ENCODE measurements at regions not wholly inside any gene's neighbourhood (a gene's known extent, or its start where the extent isn't known, plus 50 kb on each side); places are given as distances from the start of the nearest gene placed in this dataset.

GRCh38 chr11:122331079-122331478 lies 215.1 kb upstream of the BLID start:
- no peaks in the 10 kb centered on the region for H4K20me1 ChIP-seq (ENCODE audit: insufficient read depth, low read length)
- no peak overlapping the region for H3K27ac ChIP-seq (ENCODE audit: low read length)
- TF ChIP-seq CTCF (IDR thresholded peaks at IDR 0.05; ENCODE audit: low read length) = no peak
- no peak for TF ChIP-seq EZH2 (optimal IDR thresholded peaks at IDR 0.05; ENCODE audit: low read depth, low read length)
- no peak for TF ChIP-seq EZH2phosphoT487 (IDR thresholded peaks at IDR 0.05; ENCODE audit: low read length)
- no peaks in the 10 kb centered on the region for H3K36me3 ChIP-seq (replicated peaks; ENCODE audit: insufficient read depth, low read length)
- H3K9me3 ChIP-seq (replicated peaks; ENCODE audit: insufficient read depth, low read length) = no peaks in the 10 kb centered on the region
- H3K4me3 ChIP-seq (ENCODE audit: low read length) = no peak overlapping the region
- H3K4me1 ChIP-seq (ENCODE audit: low read length) = no peaks in the 10 kb centered on the region
- no peak overlapping the region for H3K9ac ChIP-seq (ENCODE audit: low read length)
- H3K9me2 ChIP-seq (replicated peaks; ENCODE audit: insufficient read depth, low read length) = no peaks in the 10 kb centered on the region
- no peak overlapping the region for H3K4me2 ChIP-seq (ENCODE audit: low read depth, low read length)
- no peaks in the 10 kb centered on the region for H3K79me2 ChIP-seq (ENCODE audit: low read length)
- no peaks in the 10 kb centered on the region for H3K27me3 ChIP-seq (replicated peaks; ENCODE audit: insufficient read depth, low read length)
- no peak overlapping the region for H2AFZ ChIP-seq (ENCODE audit: low read length)
- no peaks in the 10 kb centered on the region for H3F3A ChIP-seq (ENCODE audit: insufficient read depth, low read length)
- no peak for DNase-seq

- DNase-seq = no peak
- Histone ChIP-seq H4K20me1 (ENCODE audit: insufficient read depth, low read length) (no peaks in the 10 kb centered on the region), H3K4me3 (ENCODE audit: low read length) (no peak overlapping the region), H3K36me3 (replicated peaks; ENCODE audit: insufficient read depth, low read length) (no peaks in the 10 kb centered on the region), H3K4me1 (ENCODE audit: low read length) (no peaks in the 10 kb centered on the region), H3K9me2 (replicated peaks; ENCODE audit: insufficient read depth, low read length) (no peaks in the 10 kb centered on the region), H3K27ac (ENCODE audit: low read length) (no peak overlapping the region), H2AFZ (ENCODE audit: low read length) (no peak overlapping the region), H3K79me2 (ENCODE audit: low read length) (no peaks in the 10 kb centered on the region), H3F3A (ENCODE audit: insufficient read depth, low read length) (no peaks in the 10 kb centered on the region), H3K9ac (ENCODE audit: low read length) (no peak overlapping the region), H3K9me3 (replicated peaks; ENCODE audit: insufficient read depth, low read length) (no peaks in the 10 kb centered on the region), H3K27me3 (replicated peaks; ENCODE audit: insufficient read depth, low read length) (no peaks in the 10 kb centered on the region), H3K4me2 (ENCODE audit: low read depth, low read length) (no peak overlapping the region)
- TF ChIP-seq EZH2phosphoT487 (IDR thresholded peaks at IDR 0.05; ENCODE audit: low read length) (no peak), EZH2 (optimal IDR thresholded peaks at IDR 0.05; ENCODE audit: low read depth, low read length) (no peak), CTCF (IDR thresholded peaks at IDR 0.05; ENCODE audit: low read length) (no peak)
Measured at GRCh38 chr11:122330279-122330965, 214.4 kb upstream of the BLID start.

GRCh38 chr11:122327528-122327927 lies 211.5 kb upstream of the BLID start:
- Histone ChIP-seq H3K4me2 (ENCODE audit: low read depth, low read length) (no peak overlapping the region), H2AFZ (ENCODE audit: low read length) (no peak overlapping the region), H3K27me3 (replicated peaks; ENCODE audit: insufficient read depth, low read length) (no peaks in the 10 kb centered on the region), H3K27ac (ENCODE audit: low read length) (no peak overlapping the region), H3K9me3 (replicated peaks; ENCODE audit: insufficient read depth, low read length) (no peaks in the 10 kb centered on the region), H3K79me2 (ENCODE audit: low read length) (no peaks in the 10 kb centered on the region), H3K9ac (ENCODE audit: low read length) (no peak overlapping the region), H3K4me1 (ENCODE audit: low read length) (no peaks in the 10 kb centered on the region), H3K4me3 (ENCODE audit: low read length) (no peak overlapping the region), H3K9me2 (replicated peaks; ENCODE audit: insufficient read depth, low read length) (no peaks in the 10 kb centered on the region), H4K20me1 (ENCODE audit: insufficient read depth, low read length) (no peaks in the 10 kb centered on the region), H3F3A (ENCODE audit: insufficient read depth, low read length) (no peaks in the 10 kb centered on the region), H3K36me3 (replicated peaks; ENCODE audit: insufficient read depth, low read length) (no peaks in the 10 kb centered on the region)
- TF ChIP-seq EZH2phosphoT487 (IDR thresholded peaks at IDR 0.05; ENCODE audit: low read length) (no peak), EZH2 (optimal IDR thresholded peaks at IDR 0.05; ENCODE audit: low read depth, low read length) (no peak), CTCF (IDR thresholded peaks at IDR 0.05; ENCODE audit: low read length) (no peak)
- DNase-seq = no peak
